ENCODE measurements at regions not wholly inside any gene's neighbourhood (a gene's known extent, or its start where the extent isn't known, plus 50 kb on each side); places are given as distances from the start of the nearest gene placed in this dataset.
"Not testable (repeated sequence)": the region's sequence is repeated elsewhere in the genome, so short reads cannot be mapped to it uniquely, and the experiment has no call there.

DNA sequence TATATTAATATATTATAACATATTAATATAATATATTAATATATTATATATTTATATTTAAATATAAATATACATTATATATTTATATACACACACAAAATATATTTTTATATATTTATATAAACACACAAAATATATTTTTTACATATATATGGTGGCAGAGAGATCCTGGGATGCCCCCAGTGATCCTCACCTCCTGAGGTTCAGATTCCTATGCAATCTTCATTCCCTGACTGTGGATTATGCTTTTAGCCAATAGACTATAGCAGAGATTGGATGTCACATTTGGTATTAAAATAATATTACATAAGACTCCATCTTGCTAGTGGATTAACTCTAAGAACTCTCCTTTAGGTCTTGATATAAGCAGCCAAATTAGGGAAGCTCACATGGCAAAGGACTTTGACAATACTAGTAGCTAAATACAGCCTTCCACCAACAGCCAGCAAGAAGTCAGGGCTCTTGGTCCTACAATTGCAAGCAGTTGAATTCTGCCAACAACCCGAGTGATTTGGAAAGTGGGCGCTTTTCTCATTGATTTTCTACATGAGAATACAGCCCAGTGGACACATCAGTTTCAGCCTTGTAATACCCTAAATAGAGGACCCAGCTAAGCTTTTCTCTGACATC, 681.0 kb downstream of the C6orf118 start:
- Histone ChIP-seq H3K4me3 (ENCODE audit: low read length) (no peak overlapping the region), H3K27ac (ENCODE audit: low read depth, low read length) (no peak overlapping the region), H3K36me3 (ENCODE audit: insufficient read depth, low read length) (no peaks in the 10 kb centered on the region), H3K9ac (ENCODE audit: low read depth, low read length) (no peak overlapping the region), H3K9me3 (ENCODE audit: insufficient read depth, low read depth, low read length) (no peaks in the 10 kb centered on the region), H3K27me3 (ENCODE audit: insufficient read depth, low read length) (no peaks in the 10 kb centered on the region), H3K4me1 (ENCODE audit: insufficient read depth, low read length) (no peaks in the 10 kb centered on the region)
- WGBS: 93% methylated on average over 2 of the region's 2 CpGs

DNA sequence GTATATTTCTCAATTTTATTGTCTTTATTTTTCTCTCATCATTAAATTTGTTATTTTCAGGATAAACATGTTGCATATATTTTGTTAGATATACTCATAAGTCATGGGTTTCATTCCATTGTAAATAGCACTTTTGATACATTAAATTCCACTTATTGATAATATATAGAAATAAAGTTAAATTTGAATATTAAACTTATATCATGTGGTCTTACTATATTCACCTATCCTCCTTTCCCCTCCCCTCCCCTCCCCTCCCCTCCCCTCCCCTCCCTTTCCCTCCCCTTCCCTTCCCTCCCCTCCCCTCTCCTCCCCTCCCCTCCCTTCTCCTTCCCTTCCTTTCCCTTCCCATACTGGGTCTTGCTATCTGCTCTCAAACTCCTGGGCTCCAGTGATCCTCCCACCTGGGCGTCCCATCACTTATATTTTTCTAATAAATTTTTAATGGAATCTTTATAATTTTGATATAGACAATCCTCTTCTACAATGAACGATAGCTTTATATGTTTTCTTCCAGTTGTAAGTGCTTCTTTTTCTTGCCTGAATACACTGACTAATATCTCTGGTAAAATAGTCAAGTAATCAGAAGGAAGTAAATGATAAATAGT, 692.4 kb downstream of the C6orf118 start:
- WGBS: no CpG with 5 or more reads among the region's 2 CpGs
- no peaks in the 10 kb centered on the region for H3K36me3 ChIP-seq (ENCODE audit: insufficient read depth, low read length)
- no peak overlapping the region for H3K27ac ChIP-seq (ENCODE audit: low read depth, low read length)
- H3K9ac ChIP-seq (ENCODE audit: low read depth, low read length): no peak overlapping the region
- H3K27me3 ChIP-seq (ENCODE audit: insufficient read depth, low read length): no peaks in the 10 kb centered on the region
- H3K9me3 ChIP-seq (ENCODE audit: insufficient read depth, low read depth, low read length): no peaks in the 10 kb centered on the region
- no peaks in the 10 kb centered on the region for H3K4me1 ChIP-seq (ENCODE audit: insufficient read depth, low read length)
- no peak overlapping the region for H3K4me3 ChIP-seq (ENCODE audit: low read length)

DNA sequence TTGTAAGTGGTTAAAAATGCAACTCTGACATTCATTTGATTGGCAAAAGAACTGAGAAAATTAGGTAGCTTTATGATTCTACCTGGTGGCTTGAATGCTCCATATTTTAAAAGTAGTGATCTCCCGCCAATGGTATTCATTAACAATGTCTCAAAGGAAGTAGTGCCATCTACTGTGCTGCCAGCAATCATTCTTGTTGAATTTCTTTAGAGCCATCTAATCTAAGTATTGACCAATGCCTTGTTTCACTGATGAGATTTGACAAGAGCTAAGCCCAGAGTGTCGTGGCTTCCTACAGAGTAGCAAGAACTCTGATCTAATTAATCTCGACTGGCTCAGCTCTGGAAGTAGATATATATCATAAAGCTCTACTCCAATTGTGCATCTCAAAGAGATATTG, 696.7 kb downstream of the C6orf118 start:
- no peaks in the 10 kb centered on the region for H3K9me3 ChIP-seq (ENCODE audit: insufficient read depth, low read depth, low read length)
- no peaks in the 10 kb centered on the region for H3K4me1 ChIP-seq (ENCODE audit: insufficient read depth, low read length)
- H3K27me3 ChIP-seq (ENCODE audit: insufficient read depth, low read length): no peaks in the 10 kb centered on the region
- no peak overlapping the region for H3K4me3 ChIP-seq (ENCODE audit: low read length)
- no peaks in the 10 kb centered on the region for H3K36me3 ChIP-seq (ENCODE audit: insufficient read depth, low read length)
- WGBS: 88% methylated on average over 2 of the region's 3 CpGs
- H3K9ac ChIP-seq (ENCODE audit: low read depth, low read length): no peak overlapping the region
- H3K27ac ChIP-seq (ENCODE audit: low read depth, low read length): no peak overlapping the region

DNA sequence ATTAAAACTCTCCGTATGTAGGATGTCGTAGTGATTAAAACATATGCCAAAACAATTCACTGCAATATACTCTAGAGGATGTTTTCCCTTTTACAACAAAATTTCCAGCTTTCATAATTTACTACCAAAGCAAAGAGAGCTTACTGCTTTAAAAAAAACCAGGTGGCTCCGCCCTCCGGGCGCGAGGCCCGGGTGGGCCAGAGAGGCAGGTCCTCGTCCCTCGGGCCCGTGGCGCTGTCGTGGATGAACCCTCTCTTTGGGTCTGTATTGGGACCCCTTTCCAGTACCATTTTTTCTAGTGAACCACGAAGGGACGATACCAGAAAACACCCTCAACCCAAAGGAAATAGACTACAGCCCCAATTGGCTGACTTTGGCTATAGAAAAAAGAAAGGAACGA, 698.5 kb downstream of the C6orf118 start:
- H3K27me3 ChIP-seq (ENCODE audit: insufficient read depth, low read length); H3K9ac ChIP-seq (ENCODE audit: low read depth, low read length); H3K36me3 ChIP-seq (ENCODE audit: insufficient read depth, low read length); H3K9me3 ChIP-seq (ENCODE audit: insufficient read depth, low read depth, low read length); H3K4me1 ChIP-seq (ENCODE audit: insufficient read depth, low read length); H3K4me3 ChIP-seq (ENCODE audit: low read length); H3K27ac ChIP-seq (ENCODE audit: low read depth, low read length): not testable (repeated sequence)
- 95% methylated on average over 15 of the region's 15 CpGs for WGBS

DNA sequence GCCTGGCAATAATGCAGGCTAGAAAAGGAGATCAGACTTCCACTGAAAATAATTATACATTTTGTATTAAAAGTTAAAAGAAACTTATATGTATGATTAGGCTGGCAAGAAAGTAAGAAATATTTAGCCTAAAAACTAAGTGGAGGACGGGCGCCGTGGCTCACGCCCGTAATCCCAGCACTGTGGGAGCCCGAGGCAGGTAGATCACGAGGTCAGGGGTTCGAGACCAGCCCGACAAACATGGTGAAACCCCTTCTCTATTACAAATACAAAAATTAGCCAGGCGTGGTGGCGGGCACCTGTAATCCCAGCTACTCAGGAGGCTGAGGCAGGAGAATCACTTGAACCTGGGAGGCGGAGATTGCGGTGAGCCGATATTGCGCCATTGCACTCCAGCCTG, 707.0 kb downstream of the C6orf118 start:
- not testable (repeated sequence) for H3K36me3 ChIP-seq (ENCODE audit: insufficient read depth, low read length); H3K27ac ChIP-seq (ENCODE audit: low read depth, low read length); H3K27me3 ChIP-seq (ENCODE audit: insufficient read depth, low read length); H3K9me3 ChIP-seq (ENCODE audit: insufficient read depth, low read depth, low read length); H3K4me1 ChIP-seq (ENCODE audit: insufficient read depth, low read length); H3K4me3 ChIP-seq (ENCODE audit: low read length); H3K9ac ChIP-seq (ENCODE audit: low read depth, low read length)
- WGBS: 96% methylated on average over 15 of the region's 15 CpGs

DNA sequence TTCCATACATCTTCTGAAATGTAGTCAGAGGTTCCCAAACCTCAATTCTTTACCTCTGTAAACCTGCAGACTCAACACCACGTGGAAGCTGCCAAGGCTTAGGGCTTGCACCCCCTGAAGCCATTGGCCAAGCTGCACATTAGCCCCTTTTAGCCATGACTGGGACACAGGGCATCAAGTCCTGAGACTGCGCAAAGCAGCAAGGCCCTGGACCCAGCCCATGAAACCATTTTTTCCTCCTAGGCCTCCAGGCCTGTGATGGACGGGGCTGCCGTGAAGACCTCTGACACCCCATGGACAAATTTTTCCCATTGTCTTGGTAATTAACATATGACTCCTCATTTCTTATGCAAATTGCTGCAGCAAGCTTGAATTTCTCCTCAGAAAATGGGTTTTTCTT, 727.8 kb downstream of the C6orf118 start:
- Histone ChIP-seq H3K36me3 (ENCODE audit: insufficient read depth, low read length) (no peaks in the 10 kb centered on the region), H3K27ac (ENCODE audit: low read depth, low read length) (no peak overlapping the region), H3K9ac (ENCODE audit: low read depth, low read length) (no peak overlapping the region), H3K9me3 (ENCODE audit: insufficient read depth, low read depth, low read length) (peaks cover 61% of the 10 kb centered on the region), H3K4me1 (ENCODE audit: insufficient read depth, low read length) (no peaks in the 10 kb centered on the region), H3K4me3 (ENCODE audit: low read length) (no peak overlapping the region), H3K27me3 (ENCODE audit: insufficient read depth, low read length) (no peaks in the 10 kb centered on the region)
- 68% methylated on average over 4 of the region's 4 CpGs for WGBS

DNA sequence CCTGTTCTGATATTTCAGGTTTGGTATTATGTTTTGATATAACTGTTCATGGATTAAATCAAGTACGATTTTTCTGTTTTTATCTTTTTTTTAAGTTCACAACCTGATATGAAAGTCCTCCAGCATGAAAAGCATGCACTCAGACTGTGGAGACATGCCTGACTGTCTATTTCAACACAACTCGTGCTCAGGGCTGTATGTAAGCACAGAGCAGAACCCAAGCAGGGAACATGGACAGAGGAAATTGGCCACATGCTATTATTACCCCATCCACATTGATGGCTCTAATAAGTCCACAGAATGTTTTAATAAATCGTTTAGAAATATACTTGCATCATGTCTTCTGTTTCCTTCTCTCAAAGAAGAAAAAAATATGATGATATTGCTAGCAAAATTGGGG, 730.4 kb downstream of the C6orf118 start:
- H3K27me3 ChIP-seq (ENCODE audit: insufficient read depth, low read length): no peaks in the 10 kb centered on the region
- no peaks in the 10 kb centered on the region for H3K4me1 ChIP-seq (ENCODE audit: insufficient read depth, low read length)
- no peak overlapping the region for H3K9ac ChIP-seq (ENCODE audit: low read depth, low read length)
- H3K36me3 ChIP-seq (ENCODE audit: insufficient read depth, low read length): no peaks in the 10 kb centered on the region
- no peak overlapping the region for H3K4me3 ChIP-seq (ENCODE audit: low read length)
- H3K9me3 ChIP-seq (ENCODE audit: insufficient read depth, low read depth, low read length): peaks cover 60% of the 10 kb centered on the region
- no peak overlapping the region for H3K27ac ChIP-seq (ENCODE audit: low read depth, low read length)
- WGBS: 90% methylated on average over 2 of the region's 3 CpGs

DNA sequence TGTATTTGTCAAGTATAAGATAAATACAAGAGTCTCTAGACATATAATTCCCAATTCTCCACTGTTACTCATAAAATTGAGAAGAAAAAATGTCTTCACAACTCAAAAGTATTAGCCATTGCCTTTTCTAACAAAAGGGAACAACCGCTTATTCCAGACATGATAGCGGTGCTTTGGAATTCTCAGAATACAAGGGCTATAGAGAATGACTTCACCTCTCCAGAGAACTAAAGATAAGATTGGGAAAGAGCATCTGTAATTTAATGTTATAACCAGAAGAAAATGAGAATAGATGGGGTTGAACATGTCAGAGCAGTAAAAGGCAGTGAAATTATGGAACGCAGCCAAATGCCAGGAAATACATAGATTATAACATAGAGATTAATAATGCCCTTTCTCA, 730.8 kb downstream of the C6orf118 start:
- no peaks in the 10 kb centered on the region for H3K27me3 ChIP-seq (ENCODE audit: insufficient read depth, low read length)
- no peaks in the 10 kb centered on the region for H3K36me3 ChIP-seq (ENCODE audit: insufficient read depth, low read length)
- no peak overlapping the region for H3K4me3 ChIP-seq (ENCODE audit: low read length)
- no peaks in the 10 kb centered on the region for H3K4me1 ChIP-seq (ENCODE audit: insufficient read depth, low read length)
- no peak overlapping the region for H3K27ac ChIP-seq (ENCODE audit: low read depth, low read length)
- H3K9me3 ChIP-seq (ENCODE audit: insufficient read depth, low read depth, low read length): peaks cover 63% of the 10 kb centered on the region
- WGBS: 50% methylated on average over 2 of the region's 3 CpGs
- no peak overlapping the region for H3K9ac ChIP-seq (ENCODE audit: low read depth, low read length)

DNA sequence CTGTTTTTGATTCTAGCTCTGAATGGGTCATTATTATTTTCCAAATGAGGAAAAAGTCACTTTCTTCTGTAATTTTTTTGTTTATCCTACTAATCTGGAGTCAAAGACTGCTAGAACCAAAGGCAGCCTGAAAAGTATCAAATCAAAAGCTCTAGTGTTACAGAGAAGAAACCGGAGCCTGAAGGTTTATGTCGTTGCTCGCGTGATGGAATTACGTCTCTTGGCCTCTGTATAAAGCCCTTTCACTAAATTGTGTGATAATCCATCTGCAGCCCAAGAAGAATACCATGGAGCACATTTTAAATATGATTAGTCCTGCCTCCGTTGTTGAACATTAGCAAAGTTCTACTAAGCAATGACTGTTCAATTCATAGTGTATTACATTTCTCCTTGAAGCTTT, 738.6 kb downstream of the C6orf118 start:
- H3K9me3 ChIP-seq (ENCODE audit: insufficient read depth, low read depth, low read length): peaks cover 17% of the 10 kb centered on the region
- no peak overlapping the region for H3K27ac ChIP-seq (ENCODE audit: low read depth, low read length)
- H3K9ac ChIP-seq (ENCODE audit: low read depth, low read length): no peak overlapping the region
- H3K4me1 ChIP-seq (ENCODE audit: insufficient read depth, low read length): peaks cover 17% of the 10 kb centered on the region
- H3K27me3 ChIP-seq (ENCODE audit: insufficient read depth, low read length): no peaks in the 10 kb centered on the region
- no peak overlapping the region for H3K4me3 ChIP-seq (ENCODE audit: low read length)
- 92% methylated on average over 6 of the region's 6 CpGs for WGBS
- no peaks in the 10 kb centered on the region for H3K36me3 ChIP-seq (ENCODE audit: insufficient read depth, low read length)

DNA sequence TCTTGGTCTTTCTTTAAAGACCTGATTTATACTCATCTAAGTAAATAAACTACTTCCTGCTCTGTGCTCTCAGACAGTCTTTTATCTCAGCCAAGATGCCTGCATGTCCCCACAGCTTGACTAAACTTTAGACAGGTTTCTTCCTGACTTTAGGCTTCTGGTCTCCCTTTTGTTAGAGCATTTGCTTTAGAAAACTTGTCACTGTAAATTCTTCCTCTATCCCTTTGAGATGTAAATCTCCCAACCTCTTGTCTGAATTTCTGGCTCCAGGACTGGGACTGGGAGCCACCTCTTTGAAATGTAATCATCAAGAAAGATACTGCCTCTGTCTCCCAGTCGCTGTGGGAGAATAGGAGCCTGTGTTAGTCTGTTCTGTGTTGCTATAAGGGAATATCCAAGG, 739.9 kb downstream of the C6orf118 start:
- H3K9me3 ChIP-seq (ENCODE audit: insufficient read depth, low read depth, low read length): peaks cover 14% of the 10 kb centered on the region
- H3K4me1 ChIP-seq (ENCODE audit: insufficient read depth, low read length): peaks cover 17% of the 10 kb centered on the region
- no peak overlapping the region for H3K9ac ChIP-seq (ENCODE audit: low read depth, low read length)
- WGBS: 22% methylated on average over 1 of the region's 1 CpG
- no peaks in the 10 kb centered on the region for H3K36me3 ChIP-seq (ENCODE audit: insufficient read depth, low read length)
- no peak overlapping the region for H3K4me3 ChIP-seq (ENCODE audit: low read length)
- no peaks in the 10 kb centered on the region for H3K27me3 ChIP-seq (ENCODE audit: insufficient read depth, low read length)
- peak overlapping the region; percentile 33; the same call in 1 of the 2 replicates for H3K27ac ChIP-seq (ENCODE audit: low read depth, low read length)

DNA sequence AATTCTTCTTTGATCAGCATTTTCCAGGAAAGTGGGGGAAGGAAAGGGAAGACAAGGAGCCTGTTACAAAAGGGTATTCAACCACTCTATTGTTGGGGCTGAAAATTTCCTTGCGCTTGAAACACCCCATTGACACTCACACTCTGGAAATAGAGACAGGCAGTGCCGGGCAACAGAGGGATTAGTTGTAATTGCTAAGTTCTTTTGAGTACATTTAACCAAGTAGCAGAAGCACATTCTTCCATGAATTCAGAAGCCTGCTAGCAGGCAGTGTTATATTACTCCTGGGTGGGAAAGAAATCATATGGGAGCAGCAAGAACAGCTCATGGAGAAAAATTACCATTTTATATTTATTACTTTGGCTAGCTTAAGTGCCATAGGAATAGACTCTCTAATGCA, 745.5 kb downstream of the C6orf118 start:
- H3K9me3 ChIP-seq (ENCODE audit: insufficient read depth, low read depth, low read length): peaks cover 35% of the 10 kb centered on the region

DNA sequence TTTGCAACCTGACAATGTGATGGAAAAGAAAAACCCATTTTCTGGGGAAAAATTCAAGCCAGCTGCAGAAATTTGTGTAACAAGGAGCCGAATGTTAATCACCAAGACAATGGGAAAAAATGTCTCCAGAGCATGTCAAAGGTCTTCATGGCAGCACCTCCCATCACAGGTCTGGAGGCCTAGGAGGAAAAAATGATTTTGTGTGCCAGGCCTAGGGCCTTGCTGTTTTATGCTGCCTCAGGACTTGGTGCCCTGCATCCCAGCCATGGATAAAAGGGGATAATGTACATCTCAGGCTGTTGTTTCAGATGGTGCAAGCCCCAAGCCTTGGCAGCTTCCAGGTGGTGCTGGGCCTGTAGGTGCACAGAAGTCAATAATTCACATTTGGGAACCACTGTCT, 747.7 kb downstream of the C6orf118 start:
- WGBS: 93% methylated on average over 1 of the region's 1 CpG
- Histone ChIP-seq H3K4me1 (ENCODE audit: insufficient read depth, low read length) (no peaks in the 10 kb centered on the region), H3K36me3 (ENCODE audit: insufficient read depth, low read length) (no peaks in the 10 kb centered on the region), H3K4me3 (ENCODE audit: low read length) (no peak overlapping the region), H3K27ac (ENCODE audit: low read depth, low read length) (no peak overlapping the region), H3K9ac (ENCODE audit: low read depth, low read length) (no peak overlapping the region), H3K27me3 (ENCODE audit: insufficient read depth, low read length) (no peaks in the 10 kb centered on the region), H3K9me3 (ENCODE audit: insufficient read depth, low read depth, low read length) (peaks cover 35% of the 10 kb centered on the region)

More for the DNA sequence above, 745.5 kb downstream of the C6orf118 start:
- 100% methylated on average over 2 of the region's 2 CpGs for WGBS
- H3K36me3 ChIP-seq (ENCODE audit: insufficient read depth, low read length): no peaks in the 10 kb centered on the region
- no peak overlapping the region for H3K4me3 ChIP-seq (ENCODE audit: low read length)
- H3K27me3 ChIP-seq (ENCODE audit: insufficient read depth, low read length): no peaks in the 10 kb centered on the region
- H3K27ac ChIP-seq (ENCODE audit: low read depth, low read length): no peak overlapping the region
- peaks cover 7% of the 10 kb centered on the region for H3K4me1 ChIP-seq (ENCODE audit: insufficient read depth, low read length)
- H3K9ac ChIP-seq (ENCODE audit: low read depth, low read length): no peak overlapping the region

Data from HUES64 (cell line).